ENCODE measurements at regions not wholly inside any gene's neighbourhood (a gene's known extent, or its start where the extent isn't known, plus 50 kb on each side); places are given as distances from the start of the nearest gene placed in this dataset.

DNA sequence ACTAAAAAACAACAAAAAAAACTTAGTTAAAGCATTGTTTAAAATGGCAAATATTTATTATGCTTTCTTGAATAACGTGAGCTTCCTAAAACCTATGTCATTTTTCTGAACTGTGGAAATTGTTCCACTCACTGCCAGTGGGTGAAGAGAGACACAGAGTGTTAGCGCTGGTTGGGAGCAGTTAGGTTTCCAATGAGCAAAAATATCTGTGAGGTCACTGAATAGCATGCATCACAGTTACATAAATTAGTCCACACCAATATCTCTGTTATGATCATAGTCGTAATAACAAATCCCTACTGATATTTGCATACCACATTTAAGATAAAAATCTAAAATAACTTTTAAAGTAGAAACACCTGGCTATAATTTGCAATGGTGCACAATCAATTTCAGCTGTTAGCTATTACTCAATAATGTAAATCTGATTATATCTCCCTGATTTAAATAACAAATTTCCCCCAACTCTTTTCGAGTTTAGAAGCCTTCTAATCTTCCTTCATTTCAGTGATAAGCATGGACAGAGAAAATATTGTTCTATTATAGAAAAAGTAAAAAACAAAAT is 1094.0 kb upstream of the KLHL29 start:
- DNase-seq: no peak

GRCh38 chr2:22301228-22301627 is 1083.8 kb upstream of the KLHL29 start:
- DNase-seq: no peak

DNA sequence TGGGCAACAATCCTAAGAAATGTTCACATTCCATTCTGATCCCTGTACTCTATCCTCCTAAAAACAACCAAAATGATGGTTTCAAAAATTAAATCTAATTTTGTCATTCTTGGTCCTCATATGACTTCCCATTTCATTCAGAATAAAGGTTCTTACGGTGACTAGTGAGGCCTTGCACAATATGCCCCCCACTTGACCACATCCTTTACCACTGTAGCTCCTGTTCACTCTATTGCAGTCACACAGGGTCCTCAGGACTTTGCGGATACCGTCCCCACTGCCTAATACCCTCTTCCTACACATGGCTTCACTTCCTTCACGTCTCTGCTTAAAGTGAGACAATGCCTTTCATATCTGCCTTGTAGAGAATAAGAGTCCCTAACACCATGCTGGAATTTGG is 1058.7 kb upstream of the KLHL29 start:
- DNase-seq: no peak

DNA sequence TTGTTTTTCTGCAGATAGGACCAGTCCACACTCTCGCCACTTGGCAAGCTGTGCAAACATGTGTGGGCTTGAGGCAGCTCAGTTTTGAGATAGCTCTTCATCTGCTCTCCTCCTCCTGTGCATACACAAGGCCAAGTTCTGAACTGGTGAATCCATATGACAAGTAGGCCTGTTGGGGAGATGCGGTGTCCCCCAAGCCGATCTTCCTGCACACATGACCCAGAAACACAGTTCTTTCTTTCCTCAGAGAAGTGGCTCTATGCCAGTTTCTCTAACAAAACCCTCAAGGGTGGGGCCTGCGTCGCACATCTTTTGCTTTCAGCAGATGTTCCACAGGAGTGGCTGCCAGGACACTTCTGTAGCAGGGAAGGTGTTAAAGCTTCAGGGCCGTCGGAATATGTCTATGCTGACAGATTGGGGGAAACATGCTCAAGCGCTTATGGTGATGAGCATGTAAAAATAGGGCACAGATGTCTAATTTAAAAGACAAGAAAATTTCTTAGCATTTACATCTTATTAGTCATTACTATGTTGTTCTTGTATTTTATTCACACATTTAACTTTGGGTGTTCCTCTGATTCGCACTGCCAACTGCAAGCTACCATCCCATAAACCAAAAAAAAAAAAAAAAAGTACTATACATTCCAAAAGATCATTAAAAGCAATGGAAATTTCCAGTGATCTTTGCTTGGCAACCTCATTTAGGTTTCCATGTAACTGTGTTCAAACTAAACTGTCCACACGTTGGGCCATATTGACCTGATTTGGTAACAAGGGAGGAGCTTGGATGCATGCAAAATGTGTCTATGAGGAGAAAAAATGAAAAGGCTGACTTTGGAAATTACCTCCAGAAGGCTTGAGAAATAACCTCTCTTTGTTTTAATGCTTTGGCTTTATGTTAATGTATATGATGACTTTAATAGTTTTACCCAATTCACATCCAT is 1055.5 kb upstream of the KLHL29 start:
- DNase-seq: no peak

DNA sequence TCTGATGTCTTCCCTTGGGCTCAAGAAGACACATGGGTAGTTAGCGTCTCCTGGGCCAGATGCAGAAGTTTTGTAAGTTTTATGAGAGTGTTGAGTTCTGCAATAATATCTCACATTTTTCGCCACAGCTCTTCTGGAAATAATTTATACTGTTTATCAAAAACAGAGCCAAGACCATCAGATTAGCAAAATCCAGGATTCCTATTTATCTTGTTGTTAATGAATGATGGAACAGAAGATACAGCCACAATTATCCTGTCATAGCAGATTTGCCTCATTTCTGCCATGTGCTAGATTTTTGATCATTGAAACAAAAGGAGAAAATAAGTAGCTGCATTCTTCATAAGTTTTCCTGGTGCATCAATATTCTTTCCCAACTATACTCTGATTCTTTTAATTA is 1048.6 kb upstream of the KLHL29 start:
- DNase-seq: no peak

- no peak for DNase-seq
Measured at GRCh38 chr2:22340716-22341115, 1044.3 kb upstream of the KLHL29 start.

DNA sequence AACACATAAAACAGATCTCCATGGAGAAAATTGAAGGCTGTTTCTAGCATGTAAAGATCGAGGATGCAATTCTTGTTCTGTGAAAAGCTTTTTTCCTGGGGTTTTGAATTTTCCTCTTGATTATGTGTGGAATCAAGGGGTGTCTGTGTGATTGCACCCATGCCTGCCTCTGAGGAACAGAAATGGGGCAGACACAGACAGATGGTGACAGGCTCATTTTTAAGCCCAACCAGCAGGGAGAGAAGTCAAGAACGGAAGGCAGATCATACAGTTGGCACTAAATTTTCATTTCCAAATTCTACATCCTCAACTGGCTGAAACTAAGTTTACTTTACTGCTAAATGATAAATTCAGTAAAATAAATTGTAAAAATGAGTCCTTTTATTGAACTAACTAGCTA is 1037.7 kb upstream of the KLHL29 start:
- no peak for DNase-seq

- no peak for DNase-seq
Measured at GRCh38 chr2:22350621-22351020, 1034.4 kb upstream of the KLHL29 start.

DNA sequence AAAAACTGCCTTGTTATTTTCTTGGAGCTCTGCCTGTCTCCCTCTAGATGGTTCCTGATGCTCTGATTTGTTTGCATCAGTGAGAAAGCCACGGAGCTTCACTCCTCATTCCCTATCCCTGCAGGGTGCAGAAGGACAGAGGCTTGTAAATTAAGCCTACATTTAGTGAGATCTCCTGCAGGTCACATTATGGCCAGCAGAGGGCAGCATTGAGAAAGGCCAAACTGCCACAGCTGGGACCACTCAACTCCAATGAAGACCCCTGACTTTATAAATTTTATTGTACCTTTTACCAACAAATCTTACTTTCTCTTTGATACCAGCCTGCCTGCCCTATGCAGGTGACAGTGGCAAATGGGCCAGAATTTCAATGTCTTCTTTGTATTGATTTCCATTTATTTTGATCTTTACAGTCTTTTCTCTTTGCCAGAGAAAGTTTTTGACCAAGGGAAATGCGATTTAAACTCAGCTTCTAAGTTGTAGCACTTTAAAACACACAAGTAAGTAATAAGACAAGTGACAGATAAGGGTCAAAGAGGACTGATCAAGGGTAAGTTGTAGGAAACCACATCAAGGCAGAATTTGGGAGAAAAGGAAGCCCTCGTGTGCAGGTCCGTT is 1029.1 kb upstream of the KLHL29 start:
- no peak for DNase-seq

- no peak for DNase-seq
Measured at GRCh38 chr2:22359071-22359672, 1025.8 kb upstream of the KLHL29 start.

GRCh38 chr2:22360735-22361374 is 1024.1 kb upstream of the KLHL29 start:
- DNase-seq: no peak

- DNase-seq: no peak
Measured at GRCh38 chr2:22361571-22361970, 1023.4 kb upstream of the KLHL29 start.

DNA sequence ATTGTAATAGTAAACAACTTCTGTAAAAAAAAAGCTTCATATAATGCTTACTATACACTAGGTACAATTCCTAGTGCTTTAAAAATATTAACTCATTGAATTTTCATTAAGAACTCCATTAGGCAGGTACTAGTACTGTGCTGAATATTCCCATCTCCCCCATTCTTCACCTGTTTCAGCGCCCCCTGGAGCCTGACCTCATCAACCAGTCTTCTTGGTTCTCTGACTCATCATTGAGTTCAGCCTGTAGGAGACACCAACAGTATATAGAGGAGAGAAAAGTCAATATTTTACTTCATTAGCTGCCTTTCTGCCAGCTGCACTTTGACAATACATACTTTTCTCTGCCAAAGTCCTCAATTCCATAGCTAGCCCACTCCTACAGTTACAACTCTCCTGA is 1009.9 kb upstream of the KLHL29 start:
- no peak for DNase-seq

GRCh38 chr2:22377268-22377667 is 1007.7 kb upstream of the KLHL29 start:
- no peak for DNase-seq

DNA sequence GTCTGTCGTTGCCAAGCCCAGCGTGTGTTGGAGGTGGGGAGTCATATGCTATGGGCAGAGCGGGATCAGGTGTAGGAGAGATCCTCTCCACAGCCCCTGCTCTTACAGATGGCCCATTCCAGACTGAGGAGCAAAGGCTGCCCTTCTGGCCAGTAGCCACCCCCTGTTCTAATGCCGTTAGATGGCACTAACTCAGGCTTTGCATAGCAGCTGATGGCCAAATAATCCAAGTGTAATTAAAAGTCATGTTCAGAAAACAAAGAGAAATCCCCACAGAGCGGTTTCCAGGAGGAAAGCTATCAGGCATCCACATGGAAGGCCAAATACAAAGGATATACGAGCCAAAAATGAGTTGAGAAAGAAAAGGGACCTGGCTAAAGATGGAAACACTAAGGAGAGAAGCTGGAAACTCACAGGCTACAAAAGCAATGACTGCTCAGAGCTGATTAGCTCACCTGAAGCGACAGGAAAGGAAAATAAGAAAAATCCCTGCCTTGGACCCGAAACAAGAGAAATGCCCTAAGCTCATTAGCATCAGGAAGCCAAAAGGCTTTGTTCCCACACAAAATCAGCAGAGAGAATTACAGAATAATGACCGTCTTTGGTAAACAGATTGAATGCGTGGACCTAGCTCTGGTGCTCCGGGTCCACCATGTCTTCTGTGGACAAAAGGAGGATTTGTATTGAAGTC is 1002.4 kb upstream of the KLHL29 start:
- no peak for DNase-seq

- no peak for DNase-seq
Measured at GRCh38 chr2:22397847-22398246, 987.1 kb upstream of the KLHL29 start.

DNA sequence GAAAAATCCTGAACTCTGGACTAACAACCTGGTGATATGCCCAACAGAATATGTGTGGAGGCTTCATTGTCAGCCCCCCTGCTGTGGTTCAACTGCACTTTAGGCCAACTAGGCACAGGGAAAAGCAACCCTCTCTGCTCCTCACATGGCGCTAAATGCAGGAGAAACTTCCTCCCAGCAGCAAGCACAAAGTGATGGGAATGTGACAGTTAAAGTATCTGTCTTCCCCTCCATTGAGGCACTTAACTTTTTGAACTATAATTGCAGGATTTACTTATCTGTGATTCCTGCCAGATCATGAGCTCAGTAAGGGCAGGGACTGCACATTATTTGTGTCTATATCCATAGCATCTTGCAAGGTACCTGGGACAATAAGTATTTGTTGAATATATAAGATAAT is 981.2 kb upstream of the KLHL29 start:
- no peak for DNase-seq

- no peak for DNase-seq
Measured at GRCh38 chr2:22406625-22407024, 978.4 kb upstream of the KLHL29 start.

- DNase-seq: no peak
Measured at GRCh38 chr2:22420076-22420475, 964.9 kb upstream of the KLHL29 start.

GRCh38 chr2:22442051-22442450 is 942.9 kb upstream of the KLHL29 start:
- no peak for DNase-seq

GRCh38 chr2:22444281-22444680 is 940.7 kb upstream of the KLHL29 start:
- DNase-seq: no peak

- no peak for DNase-seq
Measured at GRCh38 chr2:22449696-22450095, 935.3 kb upstream of the KLHL29 start.

DNA sequence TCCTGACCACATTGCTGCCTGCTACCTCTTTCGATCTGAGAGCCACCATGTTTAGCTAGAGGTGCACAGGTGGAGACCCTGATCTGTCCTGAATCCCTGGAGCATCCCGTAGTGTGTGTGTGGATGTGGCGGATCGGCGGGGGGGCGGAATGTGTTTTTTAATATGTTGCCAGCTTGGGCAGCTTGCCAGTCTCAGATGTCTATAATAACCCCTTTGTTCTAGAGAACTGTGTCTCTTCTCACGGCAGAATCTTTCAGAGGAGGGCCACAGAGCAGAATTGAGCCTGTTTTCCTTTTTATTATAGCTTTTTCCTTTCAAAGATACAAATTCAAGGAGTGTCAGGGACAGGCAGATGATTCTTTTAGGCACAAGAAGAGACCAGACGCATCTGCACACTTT is 934.1 kb upstream of the KLHL29 start:
- no peak for DNase-seq
